SW 1271 (cell line): ENCODE measurements at regions not wholly inside any gene's neighbourhood (a gene's known extent, or its start where the extent isn't known, plus 50 kb on each side); places are given as distances from the start of the nearest gene placed in this dataset.

Source experiments
- DNase-seq, 2 experiments: peaks; one replicate each; lab custom pipeline; 2025; lab: John Stamatoyannopoulos, UW

- DNase-seq: peak in 1 of 2 experiments; percentile 61
Measured at GRCh38 chr12:4107436-4107878, 166.1 kb upstream of the CCND2 start.

GRCh38 chr12:4106621-4107020, 166.9 kb upstream of the CCND2 start:
- DNase-seq: no peak

DNA sequence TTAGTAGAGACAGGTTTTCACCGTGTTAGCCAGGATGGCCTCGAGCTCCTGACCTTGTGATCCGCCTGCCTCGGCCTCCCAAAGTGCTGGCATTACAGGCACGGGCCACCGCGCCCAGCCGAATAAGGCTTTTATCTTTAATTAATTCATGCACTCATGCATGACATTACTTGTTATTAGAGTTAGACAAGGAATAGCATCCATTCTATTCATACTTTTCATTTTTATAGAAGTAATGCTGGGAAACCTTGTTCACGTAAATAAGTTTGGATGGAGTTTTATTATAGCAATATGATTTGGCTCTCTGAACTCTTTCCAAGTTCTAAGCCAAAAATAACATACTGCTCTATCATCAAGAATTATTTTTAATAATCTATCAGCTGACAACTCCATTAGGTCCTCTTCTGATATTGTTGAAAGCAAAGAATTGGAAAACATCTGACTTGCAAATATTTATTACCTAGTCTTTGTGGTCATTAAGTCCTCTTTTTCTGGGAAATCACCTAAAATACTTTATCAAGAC, 168.8 kb upstream of the CCND2 start:
- no peak for DNase-seq

DNA sequence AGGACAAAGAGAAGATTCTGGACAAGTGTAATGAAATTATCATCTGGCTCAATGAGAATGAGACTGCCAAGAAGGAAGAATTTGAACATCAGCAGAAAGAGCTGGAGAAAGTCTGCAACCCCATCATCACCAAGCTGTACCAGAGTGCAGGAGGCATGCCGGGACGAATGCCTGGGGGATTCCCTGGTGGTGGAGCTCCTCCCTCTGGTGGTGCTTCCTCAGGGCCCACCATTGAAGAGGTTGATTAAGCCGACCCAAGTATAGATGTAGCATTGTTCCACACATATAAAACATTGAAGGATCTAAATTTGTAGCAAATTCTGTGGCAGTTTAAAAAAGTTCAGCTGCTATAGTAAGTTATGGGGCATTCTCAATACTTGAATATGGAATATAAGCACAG, 174.3 kb upstream of the CCND2 start:
- no peak for DNase-seq

DNA sequence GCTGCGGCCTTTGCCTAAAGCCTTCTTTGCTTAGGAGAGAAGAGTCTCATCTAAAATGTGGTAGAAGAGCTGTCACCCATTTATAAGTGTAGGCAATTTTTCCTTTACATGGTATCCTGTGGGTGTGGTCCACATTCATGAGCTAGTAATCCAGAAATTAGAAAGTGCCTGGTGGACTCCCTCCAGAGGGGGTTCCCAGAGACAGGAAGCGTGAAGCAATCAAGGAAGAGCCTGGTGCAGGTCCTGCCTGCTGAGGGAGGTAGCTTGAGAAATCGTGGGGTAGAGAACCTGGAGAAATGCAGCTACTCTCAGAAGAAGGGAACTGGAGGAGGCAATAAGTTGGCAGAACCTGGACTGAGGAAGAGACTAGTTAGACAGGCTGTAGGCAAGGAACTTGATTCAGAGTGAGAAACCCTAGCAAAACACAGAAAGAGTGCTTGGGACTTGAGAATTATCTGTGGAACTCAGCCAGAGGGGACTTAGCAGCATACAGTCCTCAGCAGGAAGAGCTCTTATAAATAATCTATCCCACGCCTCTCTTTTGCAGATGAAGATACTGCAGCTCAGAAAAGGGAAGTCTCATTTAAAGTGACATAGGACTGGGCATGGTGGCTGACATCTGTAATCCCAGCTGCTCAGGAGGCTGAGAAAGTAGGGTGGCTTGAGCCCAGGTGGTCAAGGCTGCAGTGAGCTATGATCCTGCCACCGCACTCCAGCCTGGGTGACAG, 182.4 kb upstream of the CCND2 start:
- DNase-seq: no peak

DNA sequence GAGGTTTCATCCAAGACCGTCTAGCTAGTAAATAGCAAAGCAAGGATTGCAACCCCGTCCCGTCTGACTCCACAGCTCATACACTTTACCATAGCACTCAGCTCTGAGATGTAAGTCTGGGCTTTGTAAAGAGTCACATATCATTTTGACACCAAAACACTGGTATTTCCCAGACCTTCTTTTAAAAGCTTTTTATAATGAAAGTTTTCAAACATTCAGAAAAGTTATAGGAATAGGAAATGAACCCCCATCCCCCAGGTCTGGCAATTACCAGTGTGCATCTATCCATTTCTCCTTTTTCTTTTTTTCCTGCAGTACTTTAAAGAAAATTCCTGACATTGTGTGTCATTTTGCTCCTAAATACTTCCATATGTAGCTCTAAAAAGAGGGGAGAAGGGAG, 183.6 kb upstream of the CCND2 start:
- no peak for DNase-seq

DNA sequence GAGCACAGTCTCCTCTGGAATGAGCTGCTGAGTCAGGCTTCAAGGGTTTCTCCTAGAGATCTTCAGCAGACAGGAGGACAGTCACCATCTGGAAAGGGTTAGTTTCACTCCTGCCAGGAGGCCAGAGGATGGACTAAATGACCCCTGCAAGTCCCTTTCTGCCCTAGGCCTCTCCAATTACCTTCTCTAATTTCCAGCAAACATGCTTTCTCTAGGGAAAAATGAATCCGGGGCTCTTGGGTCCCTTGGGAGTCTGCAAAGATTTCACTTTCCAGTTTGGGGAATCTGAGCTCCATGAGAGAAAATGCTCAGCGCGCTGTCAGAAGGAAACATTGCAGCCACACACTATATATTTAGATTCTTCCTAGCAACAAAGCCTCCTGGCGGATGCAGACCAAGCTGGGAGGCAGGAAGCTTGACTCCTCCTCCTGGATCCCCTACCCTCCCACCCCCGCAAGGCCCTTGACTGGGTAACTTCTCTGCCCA, 184.4 kb upstream of the CCND2 start:
- no peak for DNase-seq

DNA sequence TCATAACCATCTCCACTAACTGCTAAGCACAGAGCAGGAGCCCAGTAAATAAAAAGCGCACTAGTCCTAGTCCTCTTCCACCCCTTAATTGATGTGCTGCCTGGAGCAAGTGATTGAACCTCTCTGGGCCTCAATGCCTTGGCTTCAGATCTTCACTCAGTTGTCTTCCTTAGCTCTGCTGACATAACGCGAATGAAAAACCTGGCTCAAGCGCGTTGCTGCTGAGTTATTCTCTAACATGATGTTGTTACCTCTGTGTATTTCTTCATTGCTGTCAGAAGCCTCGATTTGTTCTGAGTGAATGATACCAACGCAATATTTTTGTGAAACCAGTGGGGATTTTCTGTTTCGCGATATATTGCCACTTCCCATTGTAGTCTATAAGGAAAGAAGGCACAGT, 185.1 kb upstream of the CCND2 start:
- DNase-seq: no peak

DNA sequence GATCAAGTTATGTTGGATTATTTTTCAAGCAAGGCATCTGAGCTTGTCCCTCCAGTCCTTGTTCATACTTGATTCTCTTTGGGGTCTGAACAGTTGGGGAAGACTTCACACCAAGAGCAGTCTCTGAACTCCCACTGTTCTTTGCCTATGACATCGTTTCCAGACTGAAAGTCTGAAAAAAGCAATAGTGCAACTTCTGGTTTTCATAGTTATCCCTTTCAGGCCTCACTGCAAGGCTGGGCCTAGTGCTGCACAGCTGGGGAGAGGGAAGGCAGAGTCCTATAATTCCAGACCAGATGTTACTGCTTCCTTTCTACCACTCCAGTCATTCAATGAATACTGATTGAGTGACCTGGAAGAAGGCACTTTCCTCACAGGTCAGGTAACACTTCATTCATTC, 187.1 kb upstream of the CCND2 start:
- no peak for DNase-seq

GRCh38 chr12:4084573-4084972, 189.0 kb upstream of the CCND2 start:
- no peak for DNase-seq

- no peak for DNase-seq
Measured at GRCh38 chr12:4082809-4083403, 190.7 kb upstream of the CCND2 start.

DNA sequence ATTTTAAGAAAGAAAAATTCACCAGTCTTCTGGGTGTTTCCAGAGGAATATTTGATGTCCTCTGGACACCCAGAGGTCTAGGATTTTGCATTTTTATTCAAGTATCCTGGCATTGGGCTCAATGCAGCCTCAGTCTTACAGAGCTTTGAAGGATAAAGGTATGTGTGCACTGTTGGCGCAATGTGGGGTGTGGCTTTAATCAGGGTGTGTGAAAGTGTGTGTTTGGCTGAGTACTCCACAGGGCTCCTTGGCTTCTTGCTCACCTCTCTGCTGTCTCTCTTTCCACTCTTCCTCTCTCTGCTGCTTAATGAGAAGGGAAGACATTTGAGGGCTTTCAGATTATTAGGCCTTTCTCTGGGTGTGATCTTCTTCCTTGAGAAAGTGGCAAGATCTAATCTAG, 193.3 kb upstream of the CCND2 start:
- DNase-seq: no peak

GRCh38 chr12:4074129-4074528, 199.4 kb upstream of the CCND2 start:
- DNase-seq: no peak

GRCh38 chr12:4069670-4070010, 196.4 kb upstream of the PARP11 start:
- no peak for DNase-seq

- no peak for DNase-seq
Measured at GRCh38 chr12:4068981-4069669, 195.9 kb upstream of the PARP11 start.

DNA sequence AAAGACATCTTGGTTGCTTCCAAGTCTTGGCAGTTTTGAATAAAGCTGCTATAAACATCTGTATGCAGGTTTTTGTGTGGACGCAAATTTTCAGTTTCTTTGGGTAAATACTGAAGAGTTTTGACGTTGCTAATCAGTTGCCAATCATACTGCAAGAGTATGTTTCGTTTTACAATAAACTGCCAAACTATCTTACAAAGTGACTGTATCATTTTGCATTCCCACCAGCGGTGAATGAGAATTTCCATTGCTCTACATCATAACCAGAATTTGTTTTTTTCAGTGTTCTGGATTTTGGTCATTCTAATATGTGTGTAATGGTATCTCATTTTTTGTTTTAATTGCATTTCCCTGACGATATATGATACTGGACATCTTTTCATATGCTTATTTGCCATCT, 190.8 kb upstream of the PARP11 start:
- DNase-seq: no peak

GRCh38 chr12:4059898-4060568, 186.8 kb upstream of the PARP11 start:
- no peak for DNase-seq

DNA sequence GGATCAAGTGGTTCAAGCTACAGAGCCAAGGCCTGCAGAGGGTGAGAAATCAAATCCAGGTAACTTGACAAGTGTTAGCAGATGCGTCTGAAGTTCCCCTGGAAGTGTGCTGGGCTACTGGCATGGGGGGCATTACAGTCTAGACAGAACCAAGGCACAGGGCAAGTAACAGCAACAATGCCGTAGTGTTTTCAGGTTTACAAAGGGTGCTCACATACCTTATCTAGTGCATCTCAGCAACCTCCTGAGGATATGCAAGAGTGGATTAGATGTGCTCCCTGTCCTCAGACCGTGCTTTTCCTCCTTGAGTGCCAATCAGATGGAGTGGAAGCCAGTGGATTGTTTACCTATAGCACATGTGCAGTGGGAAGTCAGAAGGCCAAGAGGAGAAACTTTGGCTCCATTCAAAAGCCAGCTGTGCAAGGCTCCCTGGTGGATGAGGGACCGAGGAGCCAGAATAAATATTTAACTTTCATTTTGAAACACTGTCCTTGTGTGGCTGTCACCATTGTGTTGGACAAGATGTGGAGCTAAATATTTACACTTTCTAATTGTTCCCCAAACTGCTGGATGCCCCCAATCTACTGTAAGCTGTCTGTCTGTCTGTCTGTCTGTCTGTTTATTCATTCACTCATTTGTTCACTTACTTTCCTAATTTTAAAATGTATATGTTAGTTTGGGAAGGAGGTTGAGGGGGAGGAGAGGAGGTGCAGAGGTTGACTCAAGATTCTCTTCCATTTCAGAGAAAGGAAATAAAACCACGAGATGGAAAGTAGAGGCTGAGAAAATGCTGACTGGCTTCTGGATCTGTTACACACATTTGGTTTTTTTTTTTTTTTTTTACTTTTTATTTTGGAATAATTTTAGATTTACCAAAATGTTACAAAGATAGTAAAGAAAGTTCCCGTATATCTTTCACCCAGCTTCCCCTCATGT, 184.0 kb upstream of the PARP11 start:
- no peak for DNase-seq

- no peak for DNase-seq
Measured at GRCh38 chr12:4054630-4055029, 181.4 kb upstream of the PARP11 start.

GRCh38 chr12:4052691-4053090, 179.5 kb upstream of the PARP11 start:
- no peak for DNase-seq

GRCh38 chr12:4051596-4051995, 178.4 kb upstream of the PARP11 start:
- no peak for DNase-seq
